ENCODE measurements at regions not wholly inside any gene's neighbourhood (a gene's known extent, or its start where the extent isn't known, plus 50 kb on each side); places are given as distances from the start of the nearest gene placed in this dataset.

GRCh38 chr7:46452561-46453135, 531.6 kb upstream of the IGFBP3 start:
- no peak for TF ChIP-seq CTCF (IDR thresholded peaks at IDR 0.05)
- TF ChIP-seq POLR2A (IDR thresholded peaks at IDR 0.05): no peak

All from heart left ventricle (tissue), 13 donors.